Neuronal stem cell (in vitro differentiated cells): ENCODE measurements at regions not wholly inside any gene's neighbourhood (a gene's known extent, or its start where the extent isn't known, plus 50 kb on each side); places are given as distances from the start of the nearest gene placed in this dataset.

ENCODE experiments used
- DNase-seq: peaks from one replicate; pipeline ENCODE4 v3.0.0-alpha.2; 2013; ENCODE audit warnings: low spot score
- H2AFZ ChIP-seq: one replicate; pipeline ENCODE4 v1.6.1; 2013; ENCODE audit warnings: mild to moderate bottlenecking, low read length, inconsistent platforms
- H2AK5ac ChIP-seq: 2 replicates; pipeline ENCODE4 v1.6.1; 2013; ENCODE audit warnings: low read depth, mild to moderate bottlenecking, inconsistent platforms, low read length, moderate library complexity, mixed read lengths
- H2BK120ac ChIP-seq: 2 replicates; pipeline ENCODE4 v1.6.1; 2013; ENCODE audit warnings: low read depth, mild to moderate bottlenecking, inconsistent platforms, low read length, moderate library complexity, mixed read lengths
- H2BK12ac ChIP-seq: one replicate; pipeline ENCODE4 v1.6.1; 2013; ENCODE audit warnings: low read length, inconsistent platforms
- H2BK15ac ChIP-seq: 2 replicates; pipeline ENCODE4 v1.6.1; 2013; ENCODE audit warnings: mild to moderate bottlenecking, low read length, inconsistent platforms, mixed read lengths
- H2BK5ac ChIP-seq: one replicate; pipeline ENCODE4 v1.6.1; 2013; ENCODE audit warnings: inconsistent platforms, mild to moderate bottlenecking, low read length, moderate library complexity
- H3K14ac ChIP-seq: one replicate; pipeline ENCODE4 v1.6.1; 2013; ENCODE audit warnings: low read length, inconsistent platforms
- H3K18ac ChIP-seq: 2 replicates; pipeline ENCODE4 v1.6.1; 2013; ENCODE audit warnings: low read length, inconsistent platforms
- H3K23ac ChIP-seq: 2 replicates; pipeline ENCODE4 v1.6.1; 2013; ENCODE audit warnings: low read depth, mild to moderate bottlenecking, mixed read lengths, low read length, inconsistent platforms; ENCODE audit not compliant: poor library complexity
- H3K27ac ChIP-seq: replicated peaks from 3 replicates; pipeline ENCODE4 v1.5.1; 2013; ENCODE audit warnings: low read length, inconsistent platforms
- H3K27me3 ChIP-seq, 3 experiments: 2 replicates each; pipeline ENCODE4 v1.6.1; 2013; ENCODE audit warnings: low read length in 3 of 3, mild to moderate bottlenecking in 2 of 3, inconsistent platforms in 1 of 3, low read depth in 1 of 3, mixed read lengths in 1 of 3, moderate library complexity in 1 of 3; ENCODE audit not compliant: control insufficient read depth in 3 of 3, insufficient read depth in 3 of 3
- H3K36me3 ChIP-seq, 2 donors: replicated peaks in 1 of 2; 2 replicates each; pipeline ENCODE4 v1.6.1; 2013; ENCODE audit warnings: low read length in 2 of 2; ENCODE audit not compliant: control insufficient read depth in 2 of 2, insufficient read depth in 2 of 2
- H3K4ac ChIP-seq: 2 replicates; pipeline ENCODE4 v1.6.1; 2013; ENCODE audit warnings: inconsistent platforms, mild to moderate bottlenecking, low read length, moderate library complexity
- H3K4me1 ChIP-seq, 2 donors: 1 replicate in 1 of 2; 2 replicates in 1 of 2; pipeline ENCODE4 v1.6.1; 2013; ENCODE audit warnings: low read length in 2 of 2, low read depth in 1 of 2; ENCODE audit not compliant: control insufficient read depth in 2 of 2, insufficient read depth in 1 of 2
- H3K4me2 ChIP-seq: one replicate; pipeline ENCODE4 v1.6.1; 2013; ENCODE audit warnings: mild to moderate bottlenecking, low read length, inconsistent platforms; ENCODE audit not compliant: insufficient read depth, poor library complexity, severe bottlenecking
- H3K4me3 ChIP-seq, 2 donors: 2 replicates each; pipeline ENCODE4 v1.5.1; 2013; ENCODE audit warnings: low read length in 2 of 2, mild to moderate bottlenecking in 2 of 2, inconsistent platforms in 1 of 2, moderate library complexity in 1 of 2
- H3K79me1 ChIP-seq: one replicate; pipeline ENCODE4 v1.6.1; 2013; ENCODE audit warnings: low read depth, mild to moderate bottlenecking, inconsistent platforms, low read length, moderate library complexity
- H3K9ac ChIP-seq: one replicate; pipeline ENCODE4 v1.6.1; 2013; ENCODE audit warnings: mild to moderate bottlenecking, low read depth, low read length, inconsistent platforms; ENCODE audit not compliant: poor library complexity
- H3K9me3 ChIP-seq, 2 donors: replicated peaks in 1 of 2; 2 replicates each; pipeline versions ENCODE3 to v1.6.1; 2013; ENCODE audit warnings: low read length in 2 of 2, mild to moderate bottlenecking in 2 of 2, inconsistent platforms in 1 of 2, low read depth in 1 of 2, mixed read lengths in 1 of 2, moderate library complexity in 1 of 2; ENCODE audit not compliant: control insufficient read depth in 2 of 2, insufficient read depth in 1 of 2
- H4K8ac ChIP-seq: one replicate; pipeline ENCODE4 v1.6.1; 2013; ENCODE audit warnings: low read depth, mild to moderate bottlenecking, inconsistent platforms, low read length, moderate library complexity
- H4K91ac ChIP-seq: one replicate; pipeline ENCODE4 v1.6.1; 2013; ENCODE audit warnings: low read length, low read depth, mild to moderate bottlenecking, inconsistent platforms; ENCODE audit not compliant: poor library complexity
- WGBS, 2 donors: extraction: QIAGEN DNeasy Blood & Tissue Kit; methylation state at CpG; one replicate each; pipeline ENCODE4 v1.1.7; 2013; ENCODE audit warnings: missing lambda C conversion rate in 2 of 2, mixed read lengths in 1 of 2; ENCODE audit not compliant: insufficient read length in 2 of 2, insufficient replicate concordance in 1 of 2; ENCODE audit errors: extremely low coverage in 2 of 2; 5-methylcytosine and 5-hydroxymethylcytosine counted together

- DNase-seq = no peak
- Histone ChIP-seq H2BK12ac (no peak overlapping the region), H3K36me3 (no peaks in the 10 kb centered on the region), H4K8ac (no peak overlapping the region), H3K9ac (no peak overlapping the region), H2BK15ac (no peak overlapping the region), H3K4me2 (no peak overlapping the region), H3K14ac (no peak overlapping the region), H3K27ac (no peak overlapping the region), H3K4me3 (no peak overlapping the region), H3K79me1 (no peaks in the 10 kb centered on the region), H2BK5ac (no peak overlapping the region), H3K4ac (no peak overlapping the region), H2AFZ (no peak overlapping the region), H2BK120ac (no peak overlapping the region), H2AK5ac (no peak overlapping the region), H3K23ac (no peak overlapping the region), H3K18ac (no peak overlapping the region), H3K4me1 (no peaks in the 10 kb centered on the region), H4K91ac (no peak overlapping the region), H3K27me3 (peaks cover 0 to 5% (median 2%) of the 10 kb centered on the region in 3 experiments), H3K9me3 (no peaks in the 10 kb centered on the region)
- WGBS, 2 donors = no CpG with 5 or more reads among the region's 2 CpGs
These were observed 151.2 kb upstream of the CRY1 start for GRCh38 chr12:107244584-107244983.

GRCh38 chr12:107247650-107248049 is 154.3 kb upstream of the CRY1 start:
- H3K36me3 ChIP-seq = no peaks in the 10 kb centered on the region
- H3K18ac ChIP-seq = no peak overlapping the region
- no peak overlapping the region for H3K4me2 ChIP-seq
- no peak overlapping the region for H2BK15ac ChIP-seq
- no peaks in the 10 kb centered on the region for H3K9me3 ChIP-seq
- H2BK5ac ChIP-seq = no peak overlapping the region
- peaks cover 0 to 5% (median 2%) of the 10 kb centered on the region in 3 experiments for H3K27me3 ChIP-seq
- H3K23ac ChIP-seq = no peak overlapping the region
- no peaks in the 10 kb centered on the region for H3K79me1 ChIP-seq
- no peak overlapping the region for H3K9ac ChIP-seq
- no peak overlapping the region for H3K14ac ChIP-seq
- H4K91ac ChIP-seq = no peak overlapping the region
- H3K4ac ChIP-seq = no peak overlapping the region
- H3K4me1 ChIP-seq = no peaks in the 10 kb centered on the region
- H4K8ac ChIP-seq = no peak overlapping the region
- no CpG with 5 or more reads among the region's 1 CpG for WGBS, 2 donors
- no peak for DNase-seq
- no peak overlapping the region for H3K27ac ChIP-seq
- no peak overlapping the region for H2AFZ ChIP-seq
- no peak overlapping the region for H3K4me3 ChIP-seq
- H2BK120ac ChIP-seq = no peak overlapping the region
- H2BK12ac ChIP-seq = no peak overlapping the region
- no peak overlapping the region for H2AK5ac ChIP-seq

- H3K4me1 ChIP-seq = no peaks in the 10 kb centered on the region
- no peak overlapping the region for H3K4me3 ChIP-seq
- no peaks in the 10 kb centered on the region for H3K36me3 ChIP-seq
- H3K14ac ChIP-seq = no peak overlapping the region
- H3K27me3 ChIP-seq = peaks cover 0 to 2% (median 1%) of the 10 kb centered on the region in 3 experiments
- H3K9me3 ChIP-seq = no peaks in the 10 kb centered on the region
- no peak overlapping the region for H3K4me2 ChIP-seq
- no peak overlapping the region for H2AFZ ChIP-seq
- H3K79me1 ChIP-seq = no peaks in the 10 kb centered on the region
- H3K9ac ChIP-seq = no peak overlapping the region
- H2AK5ac ChIP-seq = no peak overlapping the region
- H2BK5ac ChIP-seq = no peak overlapping the region
- H4K91ac ChIP-seq = no peak overlapping the region
- DNase-seq = no peak
- H3K18ac ChIP-seq = no peak overlapping the region
- no peak overlapping the region for H3K4ac ChIP-seq
- no peak overlapping the region for H2BK12ac ChIP-seq
- no peak overlapping the region for H3K23ac ChIP-seq
- no peak overlapping the region for H2BK15ac ChIP-seq
- no peak overlapping the region for H3K27ac ChIP-seq
- H2BK120ac ChIP-seq = no peak overlapping the region
- no peak overlapping the region for H4K8ac ChIP-seq
These were observed 154.8 kb upstream of the CRY1 start for GRCh38 chr12:107248187-107248586.

GRCh38 chr12:107251288-107251687 is 157.9 kb upstream of the CRY1 start:
- no peak overlapping the region for H2BK5ac ChIP-seq
- H4K91ac ChIP-seq = no peak overlapping the region
- no peak overlapping the region for H2BK12ac ChIP-seq
- H3K9ac ChIP-seq = no peak overlapping the region
- H3K4ac ChIP-seq = no peak overlapping the region
- no peak overlapping the region for H3K4me2 ChIP-seq
- H3K18ac ChIP-seq = no peak overlapping the region
- no peaks in the 10 kb centered on the region for H3K79me1 ChIP-seq
- WGBS, 2 donors = no CpG with 5 or more reads among the region's 6 CpGs
- no peak overlapping the region for H2AFZ ChIP-seq
- no peak overlapping the region for H3K14ac ChIP-seq
- no peaks in the 10 kb centered on the region for H3K9me3 ChIP-seq
- H3K27me3 ChIP-seq = peaks cover 0 to 7% (median 2%) of the 10 kb centered on the region in 3 experiments
- H2AK5ac ChIP-seq = no peak overlapping the region
- no peak overlapping the region for H3K4me3 ChIP-seq
- H2BK120ac ChIP-seq = no peak overlapping the region
- no peaks in the 10 kb centered on the region for H3K4me1 ChIP-seq
- H4K8ac ChIP-seq = no peak overlapping the region
- H2BK15ac ChIP-seq = no peak overlapping the region
- no peak overlapping the region for H3K27ac ChIP-seq
- no peak for DNase-seq
- H3K36me3 ChIP-seq = no peaks in the 10 kb centered on the region
- H3K23ac ChIP-seq = no peak overlapping the region
